A549 (cell line): ENCODE measurements at regions not wholly inside any gene's neighbourhood (a gene's known extent, or its start where the extent isn't known, plus 50 kb on each side); places are given as distances from the start of the nearest gene placed in this dataset.

Source experiments
- BHLHE40 ChIP-seq: IDR thresholded peaks from 2 replicates; pipeline ENCODE4 v1.6.1; 2012; ENCODE audit warnings: low read depth, low read length, inconsistent platforms
- CHD2 ChIP-seq: fragments of 150-350 bp; IDR thresholded peaks from 2 replicates; pipeline ENCODE4 v1.6.1; 2014; ENCODE audit warnings: low read length; ENCODE audit not compliant: partially characterized antibody
- CTCF ChIP-seq: fragments of >200 bp; sonication (Bioruptor Twin); formaldehyde crosslinking; IDR thresholded peaks from 3 replicates; pipeline ENCODE4 v1.5.1; 2016
- POLR2A ChIP-seq: IDR thresholded peaks from 2 replicates; pipeline ENCODE4 v1.6.1; 2012; ENCODE audit warnings: mild to moderate bottlenecking, low read length

GRCh38 chr4:174420316-174420715, 102.0 kb downstream of the HPGD start:
- TF ChIP-seq CTCF (no peak), POLR2A (no peak), BHLHE40 (no peak), CHD2 (no peak)
